ENCODE measurements at regions not wholly inside any gene's neighbourhood (a gene's known extent, or its start where the extent isn't known, plus 50 kb on each side); places are given as distances from the start of the nearest gene placed in this dataset.

DNA sequence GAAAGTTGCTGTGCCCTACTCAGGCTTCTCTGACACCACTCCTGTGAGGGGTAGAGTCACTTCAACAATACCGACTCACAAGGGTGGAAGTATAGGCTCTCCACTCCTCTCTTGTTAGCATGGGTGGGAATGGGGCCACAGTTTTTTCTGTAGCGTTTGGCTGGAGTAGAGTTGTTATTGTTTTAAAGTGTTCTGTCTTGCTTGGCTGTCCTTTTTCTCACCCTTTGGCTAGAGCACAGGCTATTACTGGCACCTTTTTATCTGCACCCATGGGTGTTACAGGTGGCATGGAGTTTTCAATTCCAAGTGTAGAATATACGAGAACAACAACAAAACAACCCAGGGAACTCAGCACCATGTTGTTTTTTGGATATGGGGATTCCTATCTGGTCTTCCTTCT is 74.3 kb upstream of the CD5L start:
- TF ChIP-seq, protein P1, sequence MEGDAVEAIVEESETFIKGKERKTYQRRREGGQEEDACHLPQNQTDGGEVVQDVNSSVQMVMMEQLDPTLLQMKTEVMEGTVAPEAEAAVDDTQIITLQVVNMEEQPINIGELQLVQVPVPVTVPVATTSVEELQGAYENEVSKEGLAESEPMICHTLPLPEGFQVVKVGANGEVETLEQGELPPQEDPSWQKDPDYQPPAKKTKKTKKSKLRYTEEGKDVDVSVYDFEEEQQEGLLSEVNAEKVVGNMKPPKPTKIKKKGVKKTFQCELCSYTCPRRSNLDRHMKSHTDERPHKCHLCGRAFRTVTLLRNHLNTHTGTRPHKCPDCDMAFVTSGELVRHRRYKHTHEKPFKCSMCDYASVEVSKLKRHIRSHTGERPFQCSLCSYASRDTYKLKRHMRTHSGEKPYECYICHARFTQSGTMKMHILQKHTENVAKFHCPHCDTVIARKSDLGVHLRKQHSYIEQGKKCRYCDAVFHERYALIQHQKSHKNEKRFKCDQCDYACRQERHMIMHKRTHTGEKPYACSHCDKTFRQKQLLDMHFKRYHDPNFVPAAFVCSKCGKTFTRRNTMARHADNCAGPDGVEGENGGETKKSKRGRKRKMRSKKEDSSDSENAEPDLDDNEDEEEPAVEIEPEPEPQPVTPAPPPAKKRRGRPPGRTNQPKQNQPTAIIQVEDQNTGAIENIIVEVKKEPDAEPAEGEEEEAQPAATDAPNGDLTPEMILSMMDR (IDR thresholded peaks at IDR 0.05), result no peak
- TF ChIP-seq, protein P2, sequence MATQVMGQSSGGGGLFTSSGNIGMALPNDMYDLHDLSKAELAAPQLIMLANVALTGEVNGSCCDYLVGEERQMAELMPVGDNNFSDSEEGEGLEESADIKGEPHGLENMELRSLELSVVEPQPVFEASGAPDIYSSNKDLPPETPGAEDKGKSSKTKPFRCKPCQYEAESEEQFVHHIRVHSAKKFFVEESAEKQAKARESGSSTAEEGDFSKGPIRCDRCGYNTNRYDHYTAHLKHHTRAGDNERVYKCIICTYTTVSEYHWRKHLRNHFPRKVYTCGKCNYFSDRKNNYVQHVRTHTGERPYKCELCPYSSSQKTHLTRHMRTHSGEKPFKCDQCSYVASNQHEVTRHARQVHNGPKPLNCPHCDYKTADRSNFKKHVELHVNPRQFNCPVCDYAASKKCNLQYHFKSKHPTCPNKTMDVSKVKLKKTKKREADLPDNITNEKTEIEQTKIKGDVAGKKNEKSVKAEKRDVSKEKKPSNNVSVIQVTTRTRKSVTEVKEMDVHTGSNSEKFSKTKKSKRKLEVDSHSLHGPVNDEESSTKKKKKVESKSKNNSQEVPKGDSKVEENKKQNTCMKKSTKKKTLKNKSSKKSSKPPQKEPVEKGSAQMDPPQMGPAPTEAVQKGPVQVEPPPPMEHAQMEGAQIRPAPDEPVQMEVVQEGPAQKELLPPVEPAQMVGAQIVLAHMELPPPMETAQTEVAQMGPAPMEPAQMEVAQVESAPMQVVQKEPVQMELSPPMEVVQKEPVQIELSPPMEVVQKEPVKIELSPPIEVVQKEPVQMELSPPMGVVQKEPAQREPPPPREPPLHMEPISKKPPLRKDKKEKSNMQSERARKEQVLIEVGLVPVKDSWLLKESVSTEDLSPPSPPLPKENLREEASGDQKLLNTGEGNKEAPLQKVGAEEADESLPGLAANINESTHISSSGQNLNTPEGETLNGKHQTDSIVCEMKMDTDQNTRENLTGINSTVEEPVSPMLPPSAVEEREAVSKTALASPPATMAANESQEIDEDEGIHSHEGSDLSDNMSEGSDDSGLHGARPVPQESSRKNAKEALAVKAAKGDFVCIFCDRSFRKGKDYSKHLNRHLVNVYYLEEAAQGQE (IDR thresholded peaks at IDR 0.05; ENCODE audit: insufficient read depth in 1 of 2, low read depth in 2 of 2, low read length in 1 of 2), result no peak
